ENCODE measurements at regions not wholly inside any gene's neighbourhood (a gene's known extent, or its start where the extent isn't known, plus 50 kb on each side); places are given as distances from the start of the nearest gene placed in this dataset.

GRCh38 chr14:58718226-58719205 lies 80.8 kb downstream of the DACT1 start:
- no peak for TF ChIP-seq CTCF (IDR thresholded peaks at IDR 0.05)

GRCh38 chr14:58721723-58722122 lies 84.0 kb downstream of the DACT1 start:
- no peak for TF ChIP-seq CTCF (IDR thresholded peaks at IDR 0.05)

DNA sequence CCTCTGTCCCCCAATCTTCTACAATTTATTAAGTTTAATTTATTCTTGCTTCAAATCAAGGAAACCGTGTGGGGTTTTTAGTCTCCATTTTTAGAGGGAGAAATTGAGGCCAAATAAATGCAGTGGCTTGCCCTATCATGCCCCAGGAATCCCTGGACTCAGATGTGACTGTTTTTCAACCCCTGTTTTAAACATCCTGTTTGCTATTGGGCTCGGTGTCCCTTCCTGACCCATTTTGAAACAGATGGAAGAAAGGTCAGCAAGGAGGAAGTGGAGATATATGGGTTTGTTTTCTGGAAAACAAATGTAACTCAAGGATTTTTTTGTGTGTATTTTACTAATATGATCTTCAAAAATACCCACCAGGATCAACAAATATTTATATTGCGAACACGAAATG lies 84.7 kb downstream of the DACT1 start:
- no peak for TF ChIP-seq CTCF (IDR thresholded peaks at IDR 0.05)

DNA sequence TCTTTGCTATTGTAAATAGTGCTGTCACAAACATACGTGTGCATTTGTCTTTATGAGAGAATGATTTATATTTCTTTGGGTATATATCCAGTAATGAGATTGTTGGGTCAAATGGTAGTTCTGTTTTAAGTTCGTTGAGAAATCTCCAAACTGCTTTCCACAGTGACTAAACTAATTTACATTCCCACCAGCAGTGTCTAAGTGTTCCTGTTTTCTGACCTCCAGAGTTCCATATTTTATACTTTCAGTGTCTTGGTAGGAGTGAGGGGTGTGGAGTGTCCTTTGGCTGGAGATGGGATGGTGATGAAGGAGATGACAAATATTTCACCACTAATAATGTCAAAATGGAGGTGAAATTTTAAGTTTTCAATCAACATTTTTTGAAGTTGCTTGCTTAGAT lies 86.4 kb downstream of the DACT1 start:
- TF ChIP-seq CTCF (IDR thresholded peaks at IDR 0.05): no peak

DNA sequence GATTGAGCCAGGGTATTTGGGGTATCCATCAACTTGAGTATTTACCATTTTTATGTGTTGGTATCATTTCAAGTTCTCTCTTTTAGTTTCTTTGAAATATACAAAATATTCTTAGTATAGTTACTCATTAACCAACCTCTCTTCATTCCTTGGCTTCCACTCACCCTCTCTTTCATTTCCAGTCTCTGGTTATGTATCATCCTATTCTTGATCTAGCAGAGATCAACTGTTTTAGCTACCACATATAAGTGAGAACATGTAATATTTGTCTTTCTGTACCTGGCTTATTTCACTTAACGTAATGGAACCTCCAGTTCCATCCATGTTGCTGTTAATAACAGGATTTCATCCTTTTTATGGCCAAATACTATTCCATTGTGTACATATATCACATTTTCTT lies 86.9 kb downstream of the DACT1 start:
- no peak for TF ChIP-seq CTCF (IDR thresholded peaks at IDR 0.05)

DNA sequence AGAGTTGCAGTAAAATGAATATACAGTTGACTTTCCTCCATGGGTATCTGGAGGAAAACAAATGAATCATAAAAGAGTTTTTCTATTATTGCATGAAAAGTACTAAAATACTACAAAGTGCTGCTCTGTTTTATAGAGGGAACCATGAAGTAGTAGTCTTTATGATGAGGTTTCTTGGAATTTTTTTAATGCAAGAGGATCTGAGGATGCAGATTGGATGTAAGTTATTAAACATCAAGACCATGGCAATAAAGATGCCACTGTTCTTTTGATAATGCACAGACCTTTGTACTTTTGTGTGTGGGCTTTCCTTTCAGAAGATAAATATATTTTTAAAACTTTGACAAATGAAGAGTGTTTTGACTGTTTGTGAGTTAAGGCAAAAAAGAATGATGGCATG lies 87.5 kb downstream of the DACT1 start:
- no peak for TF ChIP-seq CTCF (IDR thresholded peaks at IDR 0.05)

DNA sequence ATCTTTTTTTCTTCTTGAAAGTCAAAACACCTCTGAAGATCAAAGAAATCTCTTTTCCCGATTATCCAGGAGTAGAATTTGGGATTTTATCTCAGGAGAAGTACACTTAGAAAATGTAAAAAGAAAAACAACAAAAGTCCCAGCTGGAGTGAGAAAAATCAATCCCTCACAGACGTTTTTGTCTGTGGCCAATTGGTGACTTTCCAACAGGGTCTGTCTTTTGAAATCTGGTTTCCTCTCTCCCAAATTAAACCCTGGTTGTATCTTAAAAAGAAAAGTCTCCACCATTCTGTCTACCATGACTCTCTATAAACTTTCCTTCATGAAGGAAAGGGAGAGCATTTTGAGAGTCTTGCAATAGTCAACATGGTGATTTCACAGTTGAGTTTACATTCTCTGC lies 88.1 kb downstream of the DACT1 start:
- TF ChIP-seq CTCF (IDR thresholded peaks at IDR 0.05): no peak

Data from LNCAP (cell line).